DOHH2 (cell line): ENCODE measurements at regions not wholly inside any gene's neighbourhood (a gene's known extent, or its start where the extent isn't known, plus 50 kb on each side); places are given as distances from the start of the nearest gene placed in this dataset.

Experiments
- EZH2phosphoT487 ChIP-seq: fragments of 200-600 bp; sonication (generic); IDR thresholded peaks from 2 replicates; pipeline ENCODE4 v1.6.1; 2017; ENCODE audit warnings: borderline replicate concordance, mild to moderate bottlenecking, antibody characterized with exemption, low read length, moderate library complexity, mixed read lengths
- TF ChIP-seq, protein P1 (sequence below): fragments of 200-600 bp; sonication (generic); IDR thresholded peaks from one replicate; pipeline ENCODE4 v1.5.1; 2014; ENCODE audit warnings: antibody characterized with exemption, mild to moderate bottlenecking, low read depth, low read length; ENCODE audit not compliant: poor library complexity, severe bottlenecking

DNA sequence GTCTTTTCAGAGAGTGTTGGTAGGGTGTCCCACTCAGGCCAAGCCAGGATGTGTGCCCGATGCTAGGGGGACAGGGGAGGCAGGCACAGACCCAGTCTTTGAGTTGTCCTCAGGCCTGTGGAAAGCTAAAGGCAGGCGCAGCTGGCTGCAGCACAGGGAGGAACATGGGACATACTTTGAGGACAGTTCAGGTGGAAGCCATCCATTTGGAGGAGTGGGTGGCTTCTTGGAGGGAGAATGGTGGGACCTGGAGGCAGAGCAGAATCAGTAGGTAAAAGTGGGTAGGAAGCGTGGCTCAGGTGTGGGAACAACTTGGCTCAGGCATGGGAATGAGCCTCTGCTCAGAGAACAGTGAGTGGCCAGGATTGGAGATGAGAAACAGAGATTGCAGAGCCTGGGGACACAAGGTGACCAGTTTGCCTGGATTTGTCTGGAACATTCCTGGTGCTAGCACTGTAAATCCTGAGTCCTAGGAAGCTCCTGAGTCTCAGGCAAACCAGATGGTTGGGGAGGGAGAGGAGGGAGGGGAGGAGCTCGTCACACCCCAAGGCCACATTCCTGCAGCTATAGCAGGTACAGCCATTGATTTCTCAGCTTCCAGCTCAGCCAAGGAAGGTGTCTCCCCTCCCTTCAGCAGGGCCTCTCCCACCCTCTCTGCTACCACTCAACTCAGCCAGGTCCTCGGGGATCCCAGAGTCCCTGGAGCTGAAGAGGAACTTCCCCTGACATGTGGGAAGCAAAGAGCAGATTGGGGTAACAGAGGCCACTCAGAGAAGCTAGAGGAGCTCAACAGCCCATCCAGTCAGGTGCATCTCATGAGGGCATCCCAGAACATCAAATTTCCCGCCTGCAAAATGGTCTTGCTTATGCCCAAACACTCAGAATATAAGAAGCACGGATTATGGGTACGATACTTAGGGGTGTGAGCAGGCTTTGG is 65.2 kb upstream of the TINAGL1 start:
- TF ChIP-seq, protein P1, sequence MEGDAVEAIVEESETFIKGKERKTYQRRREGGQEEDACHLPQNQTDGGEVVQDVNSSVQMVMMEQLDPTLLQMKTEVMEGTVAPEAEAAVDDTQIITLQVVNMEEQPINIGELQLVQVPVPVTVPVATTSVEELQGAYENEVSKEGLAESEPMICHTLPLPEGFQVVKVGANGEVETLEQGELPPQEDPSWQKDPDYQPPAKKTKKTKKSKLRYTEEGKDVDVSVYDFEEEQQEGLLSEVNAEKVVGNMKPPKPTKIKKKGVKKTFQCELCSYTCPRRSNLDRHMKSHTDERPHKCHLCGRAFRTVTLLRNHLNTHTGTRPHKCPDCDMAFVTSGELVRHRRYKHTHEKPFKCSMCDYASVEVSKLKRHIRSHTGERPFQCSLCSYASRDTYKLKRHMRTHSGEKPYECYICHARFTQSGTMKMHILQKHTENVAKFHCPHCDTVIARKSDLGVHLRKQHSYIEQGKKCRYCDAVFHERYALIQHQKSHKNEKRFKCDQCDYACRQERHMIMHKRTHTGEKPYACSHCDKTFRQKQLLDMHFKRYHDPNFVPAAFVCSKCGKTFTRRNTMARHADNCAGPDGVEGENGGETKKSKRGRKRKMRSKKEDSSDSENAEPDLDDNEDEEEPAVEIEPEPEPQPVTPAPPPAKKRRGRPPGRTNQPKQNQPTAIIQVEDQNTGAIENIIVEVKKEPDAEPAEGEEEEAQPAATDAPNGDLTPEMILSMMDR: no peak
- TF ChIP-seq EZH2phosphoT487: no peak
